GM19023 (cell line): ENCODE measurements at regions not wholly inside any gene's neighbourhood (a gene's known extent, or its start where the extent isn't known, plus 50 kb on each side); places are given as distances from the start of the nearest gene placed in this dataset.

ENCODE experiments used
- ATAC-seq: cut with Tn5 transposase; IDR thresholded peaks from one replicate; pipeline ENCODE4 v1.9.1; 2021; ENCODE audit warnings: mild to moderate bottlenecking, moderate library complexity; ENCODE audit not compliant: unreplicated experiment

DNA sequence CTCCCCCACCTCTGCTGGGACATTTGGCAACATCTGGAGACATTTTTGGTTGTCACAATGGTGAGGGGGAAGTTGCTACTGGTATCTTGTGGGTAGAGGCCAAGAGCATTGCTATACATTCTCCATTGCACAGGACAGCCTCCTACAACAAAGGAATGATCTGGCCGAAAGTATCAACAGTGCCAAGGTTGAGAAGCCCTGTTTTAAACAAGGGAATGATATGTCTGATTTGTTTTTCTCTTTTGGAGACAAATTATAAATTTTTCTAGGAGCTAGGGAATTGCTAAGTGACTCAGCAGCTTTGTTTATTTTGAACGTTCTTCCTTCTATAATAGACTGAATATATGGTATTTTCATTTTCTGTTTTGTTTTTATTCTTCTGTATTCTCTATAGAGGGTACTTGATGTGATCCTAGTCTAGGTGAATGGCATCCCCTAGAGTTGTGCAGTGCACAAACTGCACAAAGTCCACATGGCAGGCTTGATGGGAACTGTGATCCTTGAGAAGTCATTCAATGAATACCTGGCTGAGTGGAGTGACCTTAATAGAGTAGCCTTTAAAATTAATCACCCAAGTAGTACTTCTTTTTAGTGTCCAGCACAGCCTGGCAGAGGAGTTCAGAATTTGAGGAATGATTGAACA lies 288.6 kb upstream of the USP24 start:
- ATAC-seq, result no peak

DNA sequence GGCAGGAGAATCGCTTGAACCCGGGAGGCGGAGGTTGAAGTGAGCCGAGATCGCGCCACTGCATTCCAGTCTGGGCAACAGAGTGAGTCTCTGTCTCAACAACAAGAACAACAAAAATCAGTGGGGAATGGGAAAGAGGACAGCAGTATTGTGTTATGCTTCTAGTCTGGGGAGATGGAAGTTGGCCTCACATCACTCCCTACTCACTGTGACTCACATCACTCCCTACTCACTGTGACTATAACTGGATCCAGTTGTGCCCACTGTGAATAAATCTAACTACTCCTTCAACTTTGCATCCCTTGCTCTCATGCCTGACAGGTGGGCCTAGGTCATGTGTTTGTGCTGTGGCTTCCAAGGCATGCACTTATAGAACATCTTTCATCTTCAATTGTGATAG lies 285.4 kb upstream of the USP24 start:
- ATAC-seq, result no peak

DNA sequence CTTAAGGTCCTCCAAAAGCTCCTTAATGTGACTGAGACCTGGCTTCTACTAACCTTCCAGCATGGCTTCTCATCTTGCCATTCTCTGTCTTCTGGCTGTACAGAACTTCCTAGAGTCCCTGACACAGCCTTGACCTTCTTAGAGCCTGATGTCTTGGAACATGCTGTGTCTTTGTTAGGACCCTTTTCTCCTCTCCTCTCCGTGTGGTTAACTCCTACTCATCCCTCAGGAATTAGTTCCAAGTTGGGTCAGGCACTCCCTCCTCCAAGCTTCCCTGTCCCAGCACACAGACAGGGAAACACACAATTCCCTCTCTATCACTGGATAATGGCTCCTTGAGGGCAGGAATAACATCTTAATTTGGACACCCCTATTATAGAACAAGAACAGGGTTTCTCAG lies 275.4 kb upstream of the USP24 start:
- no peak for ATAC-seq

DNA sequence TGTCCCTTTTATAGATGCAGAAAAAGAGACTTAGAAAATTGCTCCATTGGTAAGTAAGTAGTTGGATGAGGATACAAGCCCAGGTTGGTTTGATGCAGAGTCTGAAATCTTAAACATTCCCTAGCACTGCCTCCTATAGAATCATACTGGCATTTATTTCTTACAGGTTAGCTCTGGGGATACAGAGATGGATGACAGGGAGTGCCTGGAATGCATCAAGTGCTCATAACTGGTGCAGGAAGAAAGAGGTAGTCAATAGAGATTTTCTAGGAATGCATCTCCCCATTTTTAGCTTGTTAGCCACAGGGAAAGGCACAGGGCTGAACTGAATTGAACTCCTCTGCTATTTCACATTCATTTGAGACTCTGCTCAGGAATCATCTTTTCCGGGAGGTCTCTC lies 269.0 kb upstream of the USP24 start:
- ATAC-seq, result no peak

DNA sequence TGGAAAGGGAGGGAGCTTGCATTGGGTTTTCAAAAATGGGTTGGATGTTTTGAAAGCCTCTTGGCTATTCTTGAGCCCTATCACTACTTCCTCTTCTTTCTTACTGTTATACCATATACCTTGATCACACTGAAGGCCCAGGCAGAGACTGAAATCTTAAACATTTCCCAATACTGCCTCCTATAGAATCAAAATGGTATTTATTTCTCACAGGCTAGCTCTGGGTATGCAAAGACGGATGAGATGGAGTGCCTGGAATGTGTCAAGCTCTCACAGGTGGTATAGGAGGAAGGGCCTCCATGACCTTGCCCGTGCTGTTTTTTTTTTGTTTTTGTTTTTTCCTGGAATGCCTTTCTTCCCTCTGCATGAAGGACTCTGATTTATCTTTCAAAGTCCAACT lies 268.4 kb upstream of the USP24 start:
- ATAC-seq, result no peak

DNA sequence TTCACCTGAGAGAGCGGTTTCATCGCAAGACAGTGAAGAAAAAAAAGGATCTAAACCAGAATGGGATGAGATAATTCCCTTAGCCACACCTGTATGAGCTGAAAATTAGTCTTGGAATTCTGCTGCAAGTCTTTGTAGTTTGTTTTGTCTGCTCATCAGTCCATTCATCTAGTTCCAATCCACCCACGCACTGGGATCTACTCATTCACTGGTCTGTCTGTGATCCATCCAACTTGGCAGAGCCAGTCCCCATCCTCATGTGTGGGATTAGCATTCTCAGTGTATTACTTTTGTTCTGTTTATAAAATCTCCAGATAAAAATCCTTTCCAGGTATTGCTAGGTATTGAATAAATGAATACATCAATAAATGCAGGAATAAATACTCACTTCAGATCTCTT lies 266.5 kb upstream of the USP24 start:
- no peak for ATAC-seq

DNA sequence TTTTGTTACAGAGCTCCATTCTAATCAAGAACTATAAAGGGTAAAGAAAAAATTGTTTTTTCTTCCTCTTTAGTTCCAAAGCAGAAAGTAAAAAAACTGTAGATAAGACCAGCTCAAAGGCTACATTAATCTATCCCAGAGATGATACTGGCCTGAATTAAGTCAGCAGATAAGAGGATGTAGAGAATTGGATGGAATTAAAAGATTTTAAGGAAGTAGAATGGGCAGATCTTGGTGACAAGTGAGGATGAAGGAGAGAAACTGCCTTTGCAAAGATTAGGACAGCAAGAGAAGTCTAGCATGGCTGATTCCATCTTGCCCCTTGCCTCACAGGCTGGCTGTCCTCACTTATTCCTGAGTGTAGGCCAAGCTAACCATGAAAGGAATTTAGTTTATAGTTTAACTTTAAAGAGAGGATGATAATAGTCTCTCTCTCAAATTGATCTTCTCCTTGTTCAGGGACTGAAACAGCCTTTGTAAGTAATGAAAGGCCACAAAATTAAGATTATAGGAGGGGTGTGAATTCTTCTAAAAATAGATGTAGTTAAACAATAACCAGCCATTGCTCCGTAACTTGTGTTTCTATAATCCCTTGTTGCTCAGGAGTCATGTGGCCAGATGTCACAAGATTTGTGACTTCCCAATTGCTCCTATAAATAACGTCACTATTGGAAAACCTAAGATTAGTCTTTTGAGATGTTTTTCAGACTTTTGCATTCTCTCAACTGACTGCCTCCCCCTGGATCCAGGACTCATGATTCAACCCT lies 265.0 kb upstream of the USP24 start:
- no peak for ATAC-seq

DNA sequence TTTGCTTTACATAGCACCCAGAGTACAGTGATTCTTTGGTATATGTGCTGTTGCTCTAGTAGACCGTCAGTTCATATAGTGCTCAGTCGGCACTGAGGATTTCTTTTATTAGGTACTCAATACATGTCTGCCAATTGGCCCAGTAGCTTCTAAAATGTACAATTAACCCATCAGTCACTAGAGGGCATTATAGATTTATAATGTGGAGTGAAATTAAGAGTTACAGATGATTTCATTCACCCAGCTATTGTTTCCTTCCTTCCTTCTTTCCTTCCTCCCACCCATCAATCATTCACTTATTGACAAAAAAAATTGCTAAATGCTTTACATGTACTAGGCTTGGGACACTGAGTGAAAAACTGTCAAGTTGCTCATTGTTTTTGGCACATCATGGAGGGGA lies 263.6 kb upstream of the USP24 start:
- ATAC-seq, result no peak

DNA sequence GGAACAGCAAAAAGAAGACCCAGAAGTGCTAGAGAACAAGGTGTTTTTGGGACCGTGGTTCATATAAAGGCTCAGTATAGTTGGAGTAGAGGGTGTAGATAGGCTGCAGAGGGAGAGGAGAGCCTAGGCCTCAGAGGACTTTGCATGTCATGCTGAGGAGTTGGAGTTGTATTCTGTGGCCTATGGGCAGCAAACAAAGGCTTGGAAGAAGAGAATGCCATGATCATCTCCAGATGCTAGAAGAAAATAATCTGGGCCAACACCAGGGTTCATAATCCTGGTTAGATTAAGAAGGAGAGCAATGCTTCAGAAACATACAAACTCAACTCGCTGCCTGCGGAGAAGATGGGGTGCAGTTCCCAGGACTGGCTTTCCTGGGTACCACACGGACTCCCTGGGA lies 262.8 kb upstream of the USP24 start:
- ATAC-seq, result no peak

DNA sequence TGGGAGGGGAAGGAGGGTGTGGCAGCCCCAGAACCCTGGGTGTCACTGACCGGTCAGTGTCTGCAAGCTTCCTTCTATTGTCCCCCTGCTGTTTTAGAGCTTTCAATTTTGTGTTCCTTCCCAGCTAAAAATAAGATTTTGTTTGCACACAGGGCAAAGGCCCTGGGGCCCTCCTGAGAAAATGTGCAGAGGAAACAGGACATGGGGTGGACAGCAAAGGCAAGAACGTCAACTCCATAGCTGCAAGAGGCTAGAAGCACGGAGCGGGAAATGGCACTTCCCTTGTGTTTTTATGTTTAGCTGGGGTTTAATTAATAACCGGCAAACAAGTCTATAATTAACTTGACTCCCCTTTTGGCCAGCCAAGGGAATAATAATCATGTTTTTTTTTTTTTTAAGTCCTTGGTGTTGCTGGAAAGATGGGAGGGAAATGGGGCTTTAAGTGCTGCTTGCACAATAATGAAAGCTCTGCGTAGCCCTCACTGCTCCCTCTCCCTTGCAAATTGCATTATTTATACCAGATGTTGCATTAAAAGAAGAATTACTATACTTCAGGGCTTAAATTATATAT lies 261.4 kb upstream of the USP24 start:
- no peak for ATAC-seq

DNA sequence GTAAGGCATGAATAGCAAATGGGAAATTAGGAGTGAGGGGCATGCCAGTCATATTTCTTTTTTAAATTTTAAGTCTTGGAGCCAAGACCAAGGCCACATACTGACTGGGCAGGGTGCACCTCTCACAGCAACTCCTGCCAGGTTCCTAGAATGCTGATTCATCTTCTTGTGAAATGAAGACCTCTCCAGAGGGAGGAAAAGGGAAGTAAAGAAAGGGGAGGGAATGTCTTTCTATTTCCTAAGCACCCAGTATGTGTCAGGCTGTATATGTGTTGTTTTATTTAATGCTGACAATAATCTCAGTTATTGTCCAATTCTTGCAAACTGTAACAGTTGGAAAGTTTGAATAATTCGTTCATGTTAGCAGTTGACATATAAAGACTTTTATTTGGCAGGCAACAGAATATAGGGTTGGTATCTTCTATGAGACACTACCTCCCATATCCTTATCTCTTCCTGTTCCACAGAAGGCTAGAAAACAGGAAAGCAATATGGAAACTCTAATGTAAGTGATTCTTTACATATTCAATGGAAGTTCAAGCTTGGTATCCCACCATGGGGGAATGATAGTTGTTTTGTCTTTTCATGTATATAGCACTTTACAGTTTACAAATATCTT lies 259.1 kb upstream of the USP24 start:
- no peak for ATAC-seq

DNA sequence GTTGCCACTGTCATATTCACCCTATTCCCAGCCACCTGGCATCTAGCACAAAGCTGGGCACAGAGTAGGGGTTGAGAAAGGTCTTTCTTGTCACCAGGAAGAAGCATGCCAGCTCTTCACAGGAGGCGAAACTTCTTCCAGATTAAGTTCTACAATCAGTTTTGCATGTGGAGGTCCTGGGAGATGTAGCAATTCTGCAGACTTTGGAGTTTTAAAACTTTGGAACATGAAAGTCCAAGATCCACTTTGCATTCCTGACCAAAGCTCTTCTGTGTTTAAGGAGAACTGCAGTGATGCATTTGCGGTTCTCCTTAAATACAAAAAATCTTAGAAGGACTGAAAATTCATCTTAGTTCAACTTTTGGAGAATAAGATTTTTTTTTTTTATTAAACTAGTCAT lies 258.5 kb upstream of the USP24 start:
- ATAC-seq, result no peak

DNA sequence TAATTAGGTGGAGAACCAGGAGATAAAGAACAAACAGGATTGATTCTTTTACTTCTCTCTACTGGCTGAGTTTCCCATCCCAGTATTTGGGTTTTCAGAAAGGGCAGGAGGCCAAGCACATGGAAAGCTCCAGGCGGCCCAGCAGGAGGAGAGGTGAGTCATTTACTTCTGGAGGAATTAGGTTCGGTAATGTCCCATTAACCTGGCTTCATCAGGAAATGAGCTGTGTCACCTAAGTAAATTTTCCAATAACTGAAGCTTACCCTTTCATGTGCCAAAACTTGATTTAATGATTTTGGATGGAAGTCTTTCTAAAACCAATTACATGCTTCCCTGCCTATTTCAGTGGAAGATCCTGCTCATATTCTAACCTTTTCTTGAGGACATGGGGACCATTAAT lies 257.6 kb upstream of the USP24 start:
- ATAC-seq, result no peak

DNA sequence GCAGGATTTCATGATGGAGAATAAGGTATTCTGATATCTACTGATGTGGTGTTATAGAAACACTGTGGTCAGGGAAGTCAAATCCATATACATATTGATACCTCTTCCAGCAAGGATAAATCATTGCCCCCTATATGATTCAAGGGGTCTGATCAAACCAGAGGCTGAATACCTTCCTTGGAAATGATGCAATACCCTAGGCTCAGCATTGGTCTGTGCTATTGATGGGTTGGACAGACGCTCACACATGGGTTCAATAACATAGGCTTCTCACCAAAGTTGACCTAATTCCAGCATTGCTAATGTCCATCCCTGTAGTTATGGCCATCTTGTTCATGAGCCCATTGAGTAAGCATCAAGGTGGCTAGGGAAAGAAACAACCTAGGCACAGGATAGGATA lies 257.0 kb upstream of the USP24 start:
- no peak for ATAC-seq

DNA sequence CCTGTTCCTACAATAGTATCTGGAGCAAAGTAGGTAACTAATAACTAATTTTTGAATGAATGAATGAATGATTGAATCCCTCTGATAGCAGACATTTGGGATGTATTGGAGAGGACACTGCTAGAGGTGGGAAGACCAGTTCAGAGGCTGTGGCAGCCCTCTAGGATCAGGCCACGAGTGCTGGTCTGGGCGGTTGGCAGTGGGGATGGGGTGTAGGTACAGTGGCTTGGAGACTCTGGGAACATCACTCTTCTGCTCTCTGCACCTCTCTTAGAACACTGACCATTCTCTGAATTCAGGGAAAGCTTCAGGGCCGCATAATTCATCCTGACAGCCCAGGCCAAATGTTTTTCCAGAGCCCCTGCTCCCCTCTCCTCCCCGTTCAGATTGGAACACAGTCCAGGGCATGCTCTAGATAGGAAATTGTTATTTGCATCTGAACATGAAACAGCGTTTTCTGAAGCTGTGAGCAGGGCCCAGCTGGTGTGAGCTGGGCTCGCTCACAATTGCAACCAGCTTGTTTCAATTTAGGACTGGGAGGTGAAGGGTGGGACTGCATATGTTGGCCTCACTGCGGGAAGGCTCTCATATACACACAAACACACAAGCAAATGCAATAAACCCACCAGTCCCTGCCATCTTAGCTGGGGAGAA lies 253.1 kb upstream of the USP24 start:
- ATAC-seq, result no peak

DNA sequence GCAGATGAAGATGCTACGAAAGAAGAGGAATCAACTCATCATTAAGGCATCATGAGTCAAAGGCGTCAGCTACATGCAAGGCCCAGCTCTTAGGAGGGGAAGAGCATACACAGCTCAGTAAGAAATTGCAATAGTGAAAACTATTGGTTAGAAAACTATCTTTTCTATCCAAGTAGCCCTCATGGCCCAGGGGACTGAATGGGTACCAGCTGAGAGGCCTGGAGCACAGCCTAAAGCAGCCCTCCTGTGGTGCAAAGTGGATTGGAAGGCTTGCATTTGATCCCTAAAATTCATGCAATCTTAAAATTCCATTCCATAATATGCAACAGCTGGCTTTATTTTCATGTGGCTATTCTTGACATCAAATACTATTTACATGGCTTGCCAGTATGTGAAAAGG lies 251.8 kb upstream of the USP24 start:
- ATAC-seq, result no peak

DNA sequence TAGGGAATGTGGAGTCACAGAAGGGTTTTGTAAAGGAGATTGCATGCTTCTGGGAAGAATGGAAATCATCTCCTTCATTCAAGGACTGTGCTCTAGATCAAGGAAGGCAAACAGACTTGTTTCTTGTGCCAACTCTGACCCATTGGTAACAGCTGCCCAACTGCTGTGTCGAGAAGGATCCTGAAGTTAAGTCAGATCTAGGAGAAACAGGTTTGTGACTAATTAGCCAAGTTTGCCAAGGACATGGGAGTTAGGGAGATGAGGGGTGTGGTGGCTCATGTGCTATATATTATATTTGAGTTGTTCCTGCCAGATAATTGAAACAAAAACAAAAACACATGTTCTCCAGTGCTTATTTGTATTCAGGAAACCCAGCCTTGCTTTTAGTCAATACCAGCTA lies 251.2 kb upstream of the USP24 start:
- no peak for ATAC-seq

DNA sequence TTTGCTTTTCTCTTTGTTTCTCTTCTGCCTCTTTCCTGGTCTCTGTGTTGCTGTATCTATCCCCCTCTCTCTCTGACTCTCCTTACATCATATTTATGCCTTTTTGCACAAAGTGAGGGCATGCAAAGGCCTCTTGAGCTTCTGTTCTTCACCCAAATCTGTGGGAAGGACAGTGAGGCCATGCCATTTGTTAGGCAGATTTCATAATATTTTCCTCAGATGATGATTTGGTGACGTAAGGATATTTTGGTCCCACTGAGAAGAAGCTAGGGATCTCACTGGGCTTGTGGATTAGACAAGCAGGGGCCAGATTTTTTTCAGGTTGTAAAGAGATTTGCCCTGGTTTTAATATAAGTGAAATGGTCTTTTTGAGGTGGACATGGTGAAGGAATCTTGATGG lies 249.4 kb upstream of the USP24 start:
- ATAC-seq, result no peak

DNA sequence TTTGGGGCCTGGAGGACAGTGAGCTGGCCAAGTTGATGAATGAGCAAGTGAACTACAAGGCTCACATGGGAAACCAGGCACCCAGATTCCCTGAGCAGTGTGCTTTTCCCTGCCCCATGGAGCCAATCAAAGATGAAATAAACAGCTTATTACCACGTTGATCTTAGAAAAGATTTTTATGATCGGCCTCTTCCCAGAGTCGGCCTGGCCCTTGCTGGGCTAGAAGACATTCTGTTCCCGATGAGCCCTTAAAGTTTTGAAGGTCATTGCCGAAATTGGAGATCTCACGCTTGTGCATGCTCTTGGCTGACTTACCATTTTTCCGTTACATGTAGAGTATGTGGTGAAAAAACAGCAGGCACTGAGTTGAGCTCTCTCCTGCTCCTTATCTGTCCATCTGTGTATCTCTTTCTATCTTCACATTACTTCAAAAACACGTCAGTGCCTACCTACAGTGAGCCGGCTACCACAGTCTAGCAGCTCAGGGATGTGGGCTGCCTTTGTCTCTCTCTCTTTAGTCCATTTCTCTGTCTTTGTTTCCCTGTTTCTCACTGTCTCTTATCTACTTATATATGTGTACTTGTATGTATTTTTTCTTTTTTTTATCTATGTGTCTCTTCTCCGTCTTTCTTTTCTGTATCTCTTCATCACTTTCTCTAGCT lies 248.8 kb upstream of the USP24 start:
- no peak for ATAC-seq

DNA sequence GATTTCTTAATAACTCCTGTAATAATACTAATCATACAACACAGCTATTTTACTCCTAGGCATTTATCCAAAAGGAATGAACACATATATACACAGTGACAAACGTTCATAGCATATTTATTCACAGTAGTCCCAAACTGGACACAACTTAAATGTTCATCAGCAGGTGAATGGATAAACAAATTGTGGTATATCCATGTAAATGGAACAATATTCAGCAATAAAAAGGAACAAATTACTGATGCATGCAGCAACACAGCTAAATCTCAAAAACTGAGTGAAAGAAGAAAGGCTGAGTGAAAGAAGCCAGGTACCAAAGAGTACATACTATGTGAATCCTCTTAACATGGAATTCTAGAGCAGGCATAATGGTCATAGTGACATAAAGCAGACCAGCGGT lies 242.7 kb upstream of the USP24 start:
- no peak for ATAC-seq

DNA sequence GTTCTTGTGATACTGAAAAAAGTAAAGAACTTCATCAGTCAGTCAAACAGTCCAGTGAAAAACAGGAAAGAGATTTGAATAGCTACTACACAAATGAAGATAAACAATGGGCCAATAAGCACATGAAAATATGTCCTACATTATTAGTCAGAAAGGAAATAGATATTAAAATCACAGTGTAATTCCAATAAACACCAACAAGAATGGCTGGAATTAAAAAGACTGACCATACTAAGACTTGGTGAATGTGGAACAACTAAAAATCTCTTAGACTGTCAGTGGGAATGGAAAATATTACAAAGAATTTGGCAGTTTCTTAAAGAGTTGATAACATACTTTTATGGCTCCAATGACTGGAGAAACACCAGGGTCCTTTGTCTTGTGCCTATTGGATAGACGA lies 241.8 kb upstream of the USP24 start:
- ATAC-seq, result no peak
